ENCODE measurements at regions not wholly inside any gene's neighbourhood (a gene's known extent, or its start where the extent isn't known, plus 50 kb on each side); places are given as distances from the start of the nearest gene placed in this dataset.

- no peaks in the 10 kb centered on the region for H3K36me3 Mint-ChIP-seq
- H3K27ac Mint-ChIP-seq: no peak overlapping the region
- no peak for ATAC-seq (replicated peaks)
- no peaks in the 10 kb centered on the region for H3K4me1 Mint-ChIP-seq
- no peak for DNase-seq
- H3K4me3 Mint-ChIP-seq: no peak overlapping the region
- H3K27me3 Mint-ChIP-seq: no peaks in the 10 kb centered on the region
- peaks cover 11 to 16% of the 10 kb centered on the region in 2 donors for H3K9me3 Mint-ChIP-seq
These were observed 917.9 kb upstream of the AUTS2 start for GRCh38 chr7:68680235-68680872.

GRCh38 chr7:68682910-68683309 is 915.4 kb upstream of the AUTS2 start:
- Mint-ChIP-seq H3K4me3 (no peak overlapping the region), H3K36me3 (no peaks in the 10 kb centered on the region), H3K27ac (no peak overlapping the region), H3K27me3 (no peaks in the 10 kb centered on the region), H3K9me3 (peaks cover 6 to 9% of the 10 kb centered on the region in 2 donors), H3K4me1 (no peaks in the 10 kb centered on the region)
- DNase-seq: no peak
- no peak for ATAC-seq (replicated peaks)

GRCh38 chr7:68684246-68684839 is 913.9 kb upstream of the AUTS2 start:
- Mint-ChIP-seq H3K27me3 (no peaks in the 10 kb centered on the region), H3K4me3 (no peak overlapping the region), H3K4me1 (peaks cover 4 to 6% of the 10 kb centered on the region in 2 donors), H3K27ac (no peak overlapping the region), H3K36me3 (no peaks in the 10 kb centered on the region), H3K9me3 (peaks cover 6 to 8% of the 10 kb centered on the region in 2 donors)
- ATAC-seq (replicated peaks) (no peak), DNase-seq (no peak)

- H3K27me3 Mint-ChIP-seq: no peaks in the 10 kb centered on the region
- no peak for ATAC-seq (replicated peaks)
- H3K9me3 Mint-ChIP-seq: peaks cover 6% of the 10 kb centered on the region in 2 donors
- H3K4me1 Mint-ChIP-seq: peaks cover 4 to 6% of the 10 kb centered on the region in 2 donors
- no peak overlapping the region for H3K4me3 Mint-ChIP-seq
- H3K27ac Mint-ChIP-seq: no peak overlapping the region
- no peaks in the 10 kb centered on the region for H3K36me3 Mint-ChIP-seq
- DNase-seq: no peak
These were observed 913.3 kb upstream of the AUTS2 start for GRCh38 chr7:68684996-68685395.

- Mint-ChIP-seq H3K27ac (no peak overlapping the region), H3K36me3 (no peaks in the 10 kb centered on the region), H3K27me3 (no peaks in the 10 kb centered on the region), H3K4me3 (no peak overlapping the region), H3K9me3 (peaks cover 6 to 8% of the 10 kb centered on the region in 2 donors), H3K4me1 (peaks cover 4 to 6% of the 10 kb centered on the region in 2 donors)
- DNase-seq (no peak), ATAC-seq (replicated peaks) (peak; percentile 66 to 81)
These were observed 909.7 kb upstream of the AUTS2 start for GRCh38 chr7:68688416-68689086.

GRCh38 chr7:68689087-68689433 is 909.2 kb upstream of the AUTS2 start:
- Mint-ChIP-seq H3K27ac (no peak overlapping the region), H3K9me3 (peaks cover 6 to 8% of the 10 kb centered on the region in 2 donors), H3K36me3 (no peaks in the 10 kb centered on the region), H3K27me3 (no peaks in the 10 kb centered on the region), H3K4me3 (no peak overlapping the region), H3K4me1 (peaks cover 4 to 6% of the 10 kb centered on the region in 2 donors)
- ATAC-seq (replicated peaks): no peak
- no peak for DNase-seq

- Mint-ChIP-seq H3K4me1 (peaks cover 4 to 6% of the 10 kb centered on the region in 2 donors), H3K9me3 (peaks cover 7 to 13% of the 10 kb centered on the region in 2 donors), H3K27ac (no peak overlapping the region), H3K36me3 (no peaks in the 10 kb centered on the region), H3K27me3 (no peaks in the 10 kb centered on the region), H3K4me3 (no peak overlapping the region)
- no peak for ATAC-seq (replicated peaks)
- no peak for DNase-seq
These were observed 906.7 kb upstream of the AUTS2 start for GRCh38 chr7:68691261-68692216.

- ATAC-seq (replicated peaks) (no peak), DNase-seq (no peak)
- H3K4me1 Mint-ChIP-seq: peaks cover 4 to 6% of the 10 kb centered on the region in 2 donors
- H3K4me3 Mint-ChIP-seq: no peak overlapping the region
- H3K27me3 Mint-ChIP-seq: no peaks in the 10 kb centered on the region
- H3K9me3 Mint-ChIP-seq: peaks cover 7 to 14% of the 10 kb centered on the region in 2 donors
- H3K27ac Mint-ChIP-seq: no peak overlapping the region
- H3K36me3 Mint-ChIP-seq: no peaks in the 10 kb centered on the region
These were observed 905.8 kb upstream of the AUTS2 start for GRCh38 chr7:68692511-68692910.

- H3K4me1 Mint-ChIP-seq: no peaks in the 10 kb centered on the region
- no peak for DNase-seq
- peaks cover 7 to 14% of the 10 kb centered on the region in 2 donors for H3K9me3 Mint-ChIP-seq
- no peaks in the 10 kb centered on the region for H3K27me3 Mint-ChIP-seq
- no peak for ATAC-seq (replicated peaks)
- H3K36me3 Mint-ChIP-seq: no peaks in the 10 kb centered on the region
- no peak overlapping the region for H3K27ac Mint-ChIP-seq
- H3K4me3 Mint-ChIP-seq: no peak overlapping the region
These were observed 903.6 kb upstream of the AUTS2 start for GRCh38 chr7:68694656-68695055.

- peaks cover 7 to 13% of the 10 kb centered on the region in 2 donors for H3K9me3 Mint-ChIP-seq
- no peaks in the 10 kb centered on the region for H3K36me3 Mint-ChIP-seq
- no peak for DNase-seq
- H3K27ac Mint-ChIP-seq: no peak overlapping the region
- no peaks in the 10 kb centered on the region for H3K27me3 Mint-ChIP-seq
- no peaks in the 10 kb centered on the region for H3K4me1 Mint-ChIP-seq
- no peak overlapping the region for H3K4me3 Mint-ChIP-seq
- ATAC-seq (replicated peaks): no peak
These were observed 900.4 kb upstream of the AUTS2 start for GRCh38 chr7:68697796-68698280.

GRCh38 chr7:68699090-68699711 is 899.1 kb upstream of the AUTS2 start:
- H3K4me1 Mint-ChIP-seq: no peaks in the 10 kb centered on the region
- DNase-seq: no peak
- no peak overlapping the region for H3K27ac Mint-ChIP-seq
- H3K36me3 Mint-ChIP-seq: no peaks in the 10 kb centered on the region
- ATAC-seq (replicated peaks): no peak
- H3K27me3 Mint-ChIP-seq: no peaks in the 10 kb centered on the region
- H3K9me3 Mint-ChIP-seq: peaks cover 12 to 16% of the 10 kb centered on the region in 2 donors
- no peak overlapping the region for H3K4me3 Mint-ChIP-seq

GRCh38 chr7:68700414-68700813 is 897.9 kb upstream of the AUTS2 start:
- no peak for ATAC-seq (replicated peaks)
- no peaks in the 10 kb centered on the region for H3K36me3 Mint-ChIP-seq
- no peak overlapping the region for H3K27ac Mint-ChIP-seq
- H3K4me3 Mint-ChIP-seq: no peak overlapping the region
- no peaks in the 10 kb centered on the region for H3K4me1 Mint-ChIP-seq
- peaks cover 7 to 12% of the 10 kb centered on the region in 2 donors for H3K9me3 Mint-ChIP-seq
- DNase-seq: no peak
- no peaks in the 10 kb centered on the region for H3K27me3 Mint-ChIP-seq

GRCh38 chr7:68706291-68706690 is 892.0 kb upstream of the AUTS2 start:
- H3K4me1 Mint-ChIP-seq: no peaks in the 10 kb centered on the region
- H3K4me3 Mint-ChIP-seq: no peak overlapping the region
- peaks cover 5 to 17% of the 10 kb centered on the region in 2 donors for H3K9me3 Mint-ChIP-seq
- no peak for ATAC-seq (replicated peaks)
- no peak for DNase-seq
- no peaks in the 10 kb centered on the region for H3K36me3 Mint-ChIP-seq
- no peak overlapping the region for H3K27ac Mint-ChIP-seq
- H3K27me3 Mint-ChIP-seq: no peaks in the 10 kb centered on the region

- no peak overlapping the region for H3K27ac Mint-ChIP-seq
- no peak for DNase-seq
- no peak overlapping the region for H3K4me3 Mint-ChIP-seq
These were observed 891.1 kb upstream of the AUTS2 start for GRCh38 chr7:68707159-68707558.

More at GRCh38 chr7:68707159-68707558, 891.1 kb upstream of the AUTS2 start:
- Mint-ChIP-seq H3K27me3 (no peaks in the 10 kb centered on the region), H3K36me3 (no peaks in the 10 kb centered on the region), H3K4me1 (no peaks in the 10 kb centered on the region), H3K9me3 (peaks cover 5 to 18% of the 10 kb centered on the region in 2 donors)
- no peak for ATAC-seq (replicated peaks)

Data from stimulated activated naive B cell treated with anti-CD40 and anti-IgM and Interleukin-4, amounts not matched to agents 10 μg/mL and 1 μg/mL and 100 μg/mL, for 72 hours (primary cell).